GM10266 (cell line): ENCODE measurements at regions not wholly inside any gene's neighbourhood (a gene's known extent, or its start where the extent isn't known, plus 50 kb on each side); places are given as distances from the start of the nearest gene placed in this dataset.

Experiments used
- DNase-seq: peaks from one replicate; pipeline ENCODE4 v3.0.0; 2012; ENCODE audit errors: extremely low spot score
- CTCF ChIP-seq: IDR thresholded peaks from 2 replicates; pipeline ENCODE4 v1.5.1; 2012; ENCODE audit warnings: mild to moderate bottlenecking, low read depth; ENCODE audit not compliant: control insufficient read depth, insufficient read depth; ENCODE audit errors: missing control alignments

GRCh38 chr4:188619456-188620149 lies 480.4 kb downstream of the TRIML1 start:
- no peak for DNase-seq
- no peak for TF ChIP-seq CTCF

- DNase-seq: no peak
- no peak for TF ChIP-seq CTCF
Measured at GRCh38 chr4:188620608-188621007, 481.4 kb downstream of the TRIML1 start.

- no peak for TF ChIP-seq CTCF
- DNase-seq: no peak
Measured at GRCh38 chr4:188623314-188623854, 484.1 kb downstream of the TRIML1 start.

GRCh38 chr4:188624370-188624769 lies 485.1 kb downstream of the TRIML1 start:
- DNase-seq: no peak
- TF ChIP-seq CTCF: no peak

- no peak for TF ChIP-seq CTCF
- no peak for DNase-seq
Measured at GRCh38 chr4:188627892-188628291, 488.7 kb downstream of the TRIML1 start.

- no peak for TF ChIP-seq CTCF
- no peak for DNase-seq
Measured at GRCh38 chr4:188639479-188640100, 500.3 kb downstream of the TRIML1 start.

GRCh38 chr4:188647820-188648370 lies 508.7 kb downstream of the TRIML1 start:
- no peak for TF ChIP-seq CTCF
- DNase-seq: no peak
